Erythroblast (primary cell): ENCODE measurements at regions not wholly inside any gene's neighbourhood (a gene's known extent, or its start where the extent isn't known, plus 50 kb on each side); places are given as distances from the start of the nearest gene placed in this dataset.

Source experiments
- GATA1 ChIP-seq: IDR thresholded peaks from 2 replicates; pipeline ENCODE4 v1.6.1; 2011; ENCODE audit warnings: low read depth, mild to moderate bottlenecking, control low read depth, low read length, moderate library complexity
- POLR2A ChIP-seq: IDR thresholded peaks from 2 replicates; pipeline ENCODE4 v1.6.1; 2011; ENCODE audit warnings: mild to moderate bottlenecking, low read length

- TF ChIP-seq POLR2A (no peak), GATA1 (no peak)
Observed at GRCh38 chr5:135190416-135191083, 156.5 kb upstream of the PITX1 start.
